A673 (cell line): ENCODE measurements at regions not wholly inside any gene's neighbourhood (a gene's known extent, or its start where the extent isn't known, plus 50 kb on each side); places are given as distances from the start of the nearest gene placed in this dataset.

ENCODE experiments used
- BruUV-seq: library from RNA; stranded (reverse); fragments of 400-500 nt; replicated peaks from 2 replicates; lab custom pipeline; 2021; lab: Mats Ljungman, UMichigan
- CTCF ChIA-PET: fragments of 300-600 bp; sonication (Branson Sonifier 250); formaldehyde crosslinking; loops from one replicate; lab custom pipeline; 2022; ENCODE audit warnings: antibody characterized with exemption; lab: Charles Lee
- POLR2A ChIA-PET: fragments of 300-600 bp; sonication (Branson Sonifier 250); formaldehyde crosslinking; loops from one replicate; lab custom pipeline; 2022; ENCODE audit warnings: antibody characterized with exemption; ENCODE audit not compliant: low non-redundant PET; lab: Charles Lee
- DNase-seq: peaks from one replicate; pipeline ENCODE4 v3.0.0-alpha.2; 2015; ENCODE audit warnings: low spot score
- H3K27ac ChIP-seq: fragments of 200-600 bp; sonication (generic); 2 replicates; pipeline ENCODE4 v1.5.1; 2016; ENCODE audit warnings: mixed run types, low read depth, mild to moderate bottlenecking, mixed read lengths, antibody characterized with exemption, low read length; ENCODE audit not compliant: poor library complexity, severe bottlenecking
- H3K27me3 ChIP-seq: fragments of 200-600 bp; sonication (generic); replicated peaks from 2 replicates; pipeline ENCODE4 v1.6.1; 2017; ENCODE audit warnings: mixed run types, low read depth, mild to moderate bottlenecking, mixed read lengths, antibody characterized with exemption, low read length; ENCODE audit not compliant: insufficient read depth, poor library complexity
- H3K36me3 ChIP-seq: fragments of 200-600 bp; sonication (generic); 2 replicates; pipeline ENCODE4 v1.6.1; 2016; ENCODE audit warnings: mixed run types, mild to moderate bottlenecking, mixed read lengths, antibody characterized with exemption, low read length; ENCODE audit not compliant: insufficient read depth, poor library complexity, severe bottlenecking
- H3K4me1 ChIP-seq: fragments of 200-600 bp; sonication (generic); 2 replicates; pipeline ENCODE4 v1.6.1; 2017; ENCODE audit warnings: mixed run types, mild to moderate bottlenecking, mixed read lengths, antibody characterized with exemption, low read length; ENCODE audit not compliant: insufficient read depth, poor library complexity, severe bottlenecking
- H3K4me3 ChIP-seq: fragments of 200-600 bp; sonication (generic); 2 replicates; pipeline ENCODE4 v1.5.1; 2016; ENCODE audit warnings: low read depth, mixed run types, mild to moderate bottlenecking, mixed read lengths, low read length; ENCODE audit not compliant: poor library complexity, severe bottlenecking
- H3K9me3 ChIP-seq: fragments of 200-600 bp; sonication (generic); 2 replicates; pipeline ENCODE4 v1.6.1; 2016; ENCODE audit warnings: mixed run types, low read depth, mild to moderate bottlenecking, mixed read lengths, antibody characterized with exemption, low read length; ENCODE audit not compliant: poor library complexity, severe bottlenecking
- EZH2 ChIP-seq: fragments of 200-600 bp; sonication (generic); IDR thresholded peaks from 2 replicates; pipeline ENCODE4 v1.6.1; 2017; ENCODE audit warnings: borderline replicate concordance, low read depth, mild to moderate bottlenecking, mixed read lengths, antibody characterized with exemption, low read length; ENCODE audit not compliant: poor library complexity, severe bottlenecking
- intact Hi-C: fragments of 100-400 bp; cut with micrococcal nuclease; formaldehyde crosslinking; loops from one replicate; pipeline ENCODE4 v1.10.0; 2022; ENCODE audit not compliant: unreplicated experiment
- TF ChIP-seq, protein P1 (sequence below): fragments of 300-800, 200-600 bp; sonication (generic); conservative IDR thresholded peaks from 2 replicates; pipeline ENCODE4 v1.5.1; 2017; ENCODE audit warnings: low read depth, mild to moderate bottlenecking, antibody characterized with exemption, low read length, moderate library complexity, mixed read lengths

- Histone ChIP-seq H3K27ac (no peak overlapping the region), H3K36me3 (no peaks in the 10 kb centered on the region), H3K27me3 (no peaks in the 10 kb centered on the region), H3K4me3 (no peak overlapping the region), H3K4me1 (no peaks in the 10 kb centered on the region), H3K9me3 (no peaks in the 10 kb centered on the region)
- ChIA-PET CTCF (no interaction called here), POLR2A (no interaction called here)
- BruUV-seq: no TSS peak
- intact Hi-C loops: no loop called here
- DNase-seq: no peak
- TF ChIP-seq, protein P1, sequence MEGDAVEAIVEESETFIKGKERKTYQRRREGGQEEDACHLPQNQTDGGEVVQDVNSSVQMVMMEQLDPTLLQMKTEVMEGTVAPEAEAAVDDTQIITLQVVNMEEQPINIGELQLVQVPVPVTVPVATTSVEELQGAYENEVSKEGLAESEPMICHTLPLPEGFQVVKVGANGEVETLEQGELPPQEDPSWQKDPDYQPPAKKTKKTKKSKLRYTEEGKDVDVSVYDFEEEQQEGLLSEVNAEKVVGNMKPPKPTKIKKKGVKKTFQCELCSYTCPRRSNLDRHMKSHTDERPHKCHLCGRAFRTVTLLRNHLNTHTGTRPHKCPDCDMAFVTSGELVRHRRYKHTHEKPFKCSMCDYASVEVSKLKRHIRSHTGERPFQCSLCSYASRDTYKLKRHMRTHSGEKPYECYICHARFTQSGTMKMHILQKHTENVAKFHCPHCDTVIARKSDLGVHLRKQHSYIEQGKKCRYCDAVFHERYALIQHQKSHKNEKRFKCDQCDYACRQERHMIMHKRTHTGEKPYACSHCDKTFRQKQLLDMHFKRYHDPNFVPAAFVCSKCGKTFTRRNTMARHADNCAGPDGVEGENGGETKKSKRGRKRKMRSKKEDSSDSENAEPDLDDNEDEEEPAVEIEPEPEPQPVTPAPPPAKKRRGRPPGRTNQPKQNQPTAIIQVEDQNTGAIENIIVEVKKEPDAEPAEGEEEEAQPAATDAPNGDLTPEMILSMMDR: no peak
- TF ChIP-seq EZH2: no peak
Observed at GRCh38 chr5:61806491-61807020, 474.5 kb downstream of the ZSWIM6 start.

GRCh38 chr5:61808091-61808490 lies 476.0 kb downstream of the ZSWIM6 start:
- no peaks in the 10 kb centered on the region for H3K4me1 ChIP-seq
- no peaks in the 10 kb centered on the region for H3K27me3 ChIP-seq
- H3K27ac ChIP-seq: no peak overlapping the region
- CTCF ChIA-PET: no interaction called here
- intact Hi-C loops: no loop called here
- no peak overlapping the region for H3K4me3 ChIP-seq
- H3K9me3 ChIP-seq: no peaks in the 10 kb centered on the region
- DNase-seq: no peak
- TF ChIP-seq EZH2: no peak
- TF ChIP-seq, protein P1: no peak
- no peaks in the 10 kb centered on the region for H3K36me3 ChIP-seq
- POLR2A ChIA-PET: no interaction called here
- no TSS peak for BruUV-seq

DNA sequence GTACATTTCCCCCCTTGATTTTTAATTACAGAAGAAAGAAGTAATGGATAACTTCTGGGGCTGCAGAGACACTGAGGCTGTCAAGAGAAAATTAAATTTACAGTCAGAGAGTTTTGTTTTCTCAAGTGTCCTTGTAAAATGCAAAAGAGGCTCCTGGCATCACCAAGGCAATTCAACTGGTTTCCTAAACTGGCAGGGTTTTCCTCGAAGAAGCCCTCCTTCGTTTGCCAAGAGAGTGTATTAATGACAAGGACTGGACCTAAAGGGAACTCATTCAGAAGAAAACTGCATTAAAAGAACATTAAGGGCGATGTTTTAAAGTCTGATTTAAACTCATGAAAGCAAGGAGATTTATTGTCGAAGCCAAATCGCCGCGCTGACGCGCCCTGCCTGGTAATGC lies 476.9 kb downstream of the ZSWIM6 start:
- CTCF ChIA-PET: no interaction called here
- DNase-seq: no peak
- BruUV-seq: no TSS peak
- Histone ChIP-seq H3K9me3 (no peaks in the 10 kb centered on the region), H3K36me3 (no peaks in the 10 kb centered on the region), H3K4me3 (no peak overlapping the region), H3K4me1 (no peaks in the 10 kb centered on the region), H3K27ac (no peak overlapping the region), H3K27me3 (no peaks in the 10 kb centered on the region)
- intact Hi-C loops: no loop called here
- POLR2A ChIA-PET: no interaction called here
- no peak for TF ChIP-seq EZH2
- TF ChIP-seq, protein P1: no peak
